Caco-2 (cell line): ENCODE measurements at regions not wholly inside any gene's neighbourhood (a gene's known extent, or its start where the extent isn't known, plus 50 kb on each side); places are given as distances from the start of the nearest gene placed in this dataset.

Experiments
- BruUV-seq: library from RNA; stranded (reverse); fragments of 400-500 nt; replicated peaks from 2 replicates; lab custom pipeline; 2021; lab: Mats Ljungman, UMichigan
- CTCF ChIA-PET: fragments of 300-600 bp; sonication (Branson Sonifier 250); formaldehyde crosslinking; loops from one replicate; lab custom pipeline; 2022; ENCODE audit warnings: antibody characterized with exemption; lab: Charles Lee
- POLR2A ChIA-PET: fragments of 300-600 bp; sonication (Branson Sonifier 250); formaldehyde crosslinking; loops from one replicate; lab custom pipeline; 2022; ENCODE audit warnings: antibody characterized with exemption; lab: Charles Lee
- DNase-seq, 2 experiments: peaks; one replicate each; pipeline versions ENCODE4 v3.0.0 to v3.0.0-alpha.2; 2020 to 2022
- H3K27me3 ChIP-seq: replicated peaks from 2 replicates; pipeline ENCODE4 v1.6.0; 2011; ENCODE audit warnings: low read length; ENCODE audit not compliant: control insufficient read depth, insufficient read depth
- H3K36me3 ChIP-seq: 2 replicates; pipeline ENCODE4 v1.5.1; 2011; ENCODE audit warnings: low read length; ENCODE audit not compliant: control insufficient read depth, insufficient read depth
- H3K4me1 ChIP-seq: fragments of 250-450 bp; sonication (Bioruptor Pico); 2 replicates; pipeline ENCODE4 v1.5.1; 2020; ENCODE audit warnings: mild to moderate bottlenecking
- H3K4me3 ChIP-seq: 2 replicates; pipeline ENCODE4 v1.5.1; 2011; ENCODE audit warnings: low read depth, mild to moderate bottlenecking, control low read depth, low read length
- H3K9me3 ChIP-seq: fragments of 250-450 bp; sonication (Bioruptor Pico); 2 replicates; pipeline ENCODE4 v1.5.1; 2020; ENCODE audit warnings: mild to moderate bottlenecking, moderate library complexity
- H3K27ac Mint-ChIP-seq: one replicate; pipeline ENCODE4 v1.8.0; 2022; ENCODE audit warnings: mixed read lengths; ENCODE audit not compliant: unreplicated experiment
- H3K27me3 Mint-ChIP-seq: one replicate; pipeline ENCODE4 v1.8.0; 2022; ENCODE audit warnings: mixed read lengths; ENCODE audit not compliant: insufficient read depth, unreplicated experiment
- H3K36me3 Mint-ChIP-seq: one replicate; pipeline ENCODE4 v1.8.0; 2022; ENCODE audit warnings: mild to moderate bottlenecking, mixed read lengths; ENCODE audit not compliant: insufficient read depth, unreplicated experiment
- H3K4me1 Mint-ChIP-seq: one replicate; pipeline ENCODE4 v1.8.0; 2022; ENCODE audit warnings: low read depth, mixed read lengths; ENCODE audit not compliant: unreplicated experiment
- H3K4me3 Mint-ChIP-seq: one replicate; pipeline ENCODE4 v1.8.0; 2022; ENCODE audit warnings: mild to moderate bottlenecking, moderate library complexity, mixed read lengths; ENCODE audit not compliant: unreplicated experiment
- H3K9me3 Mint-ChIP-seq: one replicate; pipeline ENCODE4 v1.8.0; 2022; ENCODE audit warnings: mixed read lengths; ENCODE audit not compliant: unreplicated experiment
- CTCF ChIP-seq, 2 experiments: fragments of 200-600 bp in 1 of 2; IDR thresholded peaks; 1 replicate in 1 of 2; 2 replicates in 1 of 2; pipeline versions ENCODE4 v1.5.1 to v1.8.0; 2011 to 2022; ENCODE audit warnings: antibody characterized with exemption in 1 of 2, control low read depth in 1 of 2, inconsistent platforms in 1 of 2, low read depth in 1 of 2, low read length in 1 of 2, mild to moderate bottlenecking in 1 of 2, moderate library complexity in 1 of 2; ENCODE audit not compliant: insufficient read depth in 1 of 2, severe bottlenecking in 1 of 2, unreplicated experiment in 1 of 2
- intact Hi-C: fragments of 100-400 bp; cut with micrococcal nuclease; formaldehyde crosslinking; loops from one replicate; pipeline ENCODE4 v1.10.0; 2022; ENCODE audit not compliant: unreplicated experiment

GRCh38 chr22:23513133-23513532, 67.0 kb downstream of the IGLL1 start:
- no peaks in the 10 kb centered on the region for H3K27me3 Mint-ChIP-seq
- H3K4me3 Mint-ChIP-seq = no peak overlapping the region
- Histone ChIP-seq H3K4me3 (no peak overlapping the region), H3K9me3 (no peaks in the 10 kb centered on the region), H3K36me3 (no peaks in the 10 kb centered on the region), H3K4me1 (peaks cover 16% of the 10 kb centered on the region), H3K27me3 (no peaks in the 10 kb centered on the region; the same call in 1 of the 2 replicates)
- DNase-seq = no peak
- peaks cover 7% of the 10 kb centered on the region for H3K4me1 Mint-ChIP-seq
- intact Hi-C loops = no loop called here
- BruUV-seq = no TSS peak
- H3K9me3 Mint-ChIP-seq = no peaks in the 10 kb centered on the region
- ChIA-PET CTCF (interaction anchor here (0.7 kb wide), 1 partner anchor 127 kb away, joined by 3 read pairs; no protein-coding TSS in a partner anchor), POLR2A (no interaction called here)
- no peak for TF ChIP-seq CTCF (IDR thresholded peaks at IDR 0.05; ENCODE audit: insufficient read depth in 1 of 2, low read depth in 1 of 2, low read length in 1 of 2, severe bottlenecking in 1 of 2, unreplicated experiment in 1 of 2)
- peaks cover 5% of the 10 kb centered on the region for H3K36me3 Mint-ChIP-seq
- H3K27ac Mint-ChIP-seq = peak overlapping the region; percentile 32

- H3K4me3 ChIP-seq = no peak overlapping the region
- ChIA-PET CTCF (no interaction called here), POLR2A (no interaction called here)
- H3K36me3 Mint-ChIP-seq = peaks cover 5% of the 10 kb centered on the region
- peak overlapping the region; percentile 32 for H3K27ac Mint-ChIP-seq
- H3K27me3 ChIP-seq = no peaks in the 10 kb centered on the region; the same call in 1 of the 2 replicates
- no peaks in the 10 kb centered on the region for H3K27me3 Mint-ChIP-seq
- H3K4me3 Mint-ChIP-seq = no peak overlapping the region
- peaks cover 3% of the 10 kb centered on the region for H3K4me1 Mint-ChIP-seq
- no peaks in the 10 kb centered on the region for H3K9me3 ChIP-seq
- intact Hi-C loops = no loop called here
- DNase-seq = no peak
- H3K4me1 ChIP-seq = peaks cover 15% of the 10 kb centered on the region
- no peaks in the 10 kb centered on the region for H3K36me3 ChIP-seq
- no peak for TF ChIP-seq CTCF (IDR thresholded peaks at IDR 0.05; ENCODE audit: insufficient read depth in 1 of 2, low read depth in 1 of 2, low read length in 1 of 2, severe bottlenecking in 1 of 2, unreplicated experiment in 1 of 2)
- no peaks in the 10 kb centered on the region for H3K9me3 Mint-ChIP-seq
- no TSS peak for BruUV-seq
Observed at GRCh38 chr22:23512721-23513120, 67.4 kb downstream of the IGLL1 start.

GRCh38 chr22:23512348-23512705, 67.8 kb downstream of the IGLL1 start:
- POLR2A ChIA-PET = no interaction called here
- no peaks in the 10 kb centered on the region; the same call in 1 of the 2 replicates for H3K27me3 ChIP-seq

More at GRCh38 chr22:23512348-23512705, 67.8 kb downstream of the IGLL1 start:
- Mint-ChIP-seq H3K4me3 (no peak overlapping the region), H3K27ac (no peak overlapping the region), H3K4me1 (no peaks in the 10 kb centered on the region), H3K36me3 (peaks cover 5% of the 10 kb centered on the region), H3K9me3 (no peaks in the 10 kb centered on the region), H3K27me3 (no peaks in the 10 kb centered on the region)
- CTCF ChIA-PET = no interaction called here
- Histone ChIP-seq H3K36me3 (no peaks in the 10 kb centered on the region), H3K9me3 (no peaks in the 10 kb centered on the region), H3K4me3 (no peak overlapping the region), H3K4me1 (peaks cover 11% of the 10 kb centered on the region)
- TF ChIP-seq CTCF (IDR thresholded peaks at IDR 0.05; ENCODE audit: insufficient read depth in 1 of 2, low read depth in 1 of 2, low read length in 1 of 2, severe bottlenecking in 1 of 2, unreplicated experiment in 1 of 2) = no peak
- no peak for DNase-seq
- intact Hi-C loops = no loop called here
- BruUV-seq = no TSS peak
